SK-N-SH (cell line): ENCODE measurements at regions not wholly inside any gene's neighbourhood (a gene's known extent, or its start where the extent isn't known, plus 50 kb on each side); places are given as distances from the start of the nearest gene placed in this dataset.

ENCODE experiments used
- CTCF ChIA-PET: fragments of 300-600, 350-600 bp; formaldehyde crosslinking; extraction: SDS; loops from one replicate; lab custom pipeline; 2021; lab: Yijun Ruan, JAX
- POLR2A ChIA-PET: fragments of 350-600 bp; sonication (Branson Sonifier 250); formaldehyde crosslinking; extraction: SDS; loops from one replicate; lab custom pipeline; 2020; ENCODE audit warnings: antibody characterized with exemption, inconsistent platforms; lab: Yijun Ruan, JAX
- DNase-seq: peaks from one replicate; pipeline ENCODE4 v3.0.0; 2012
- H2AFZ ChIP-seq: fragments of 200-600 bp; sonication (generic); 2 replicates; pipeline ENCODE4 v1.8.1; 2016; ENCODE audit warnings: antibody characterized with exemption, mild to moderate bottlenecking, low read depth
- H3F3A ChIP-seq: fragments of 200-600 bp; sonication (generic); replicated peaks from 2 replicates; pipeline ENCODE3; 2016; ENCODE audit warnings: antibody characterized with exemption, mild to moderate bottlenecking; ENCODE audit not compliant: insufficient read depth
- H3K27ac ChIP-seq, 2 experiments: fragments of 200-500 bp in 1 of 2; fragments of 200-600 bp in 1 of 2; sonication (Bioruptor generic) in 1 of 2; sonication (generic), shearing (Covaris generic) in 1 of 2; 2 replicates each; pipeline versions ENCODE4 v1.5.1 to v1.6.1; 2014 to 2016; ENCODE audit warnings: low read depth in 2 of 2, inconsistent platforms in 1 of 2, low read length in 1 of 2, mild to moderate bottlenecking in 1 of 2, mixed read lengths in 1 of 2
- H3K27me3 ChIP-seq: fragments of 200-600 bp; sonication (generic), shearing (Covaris generic); 2 replicates; pipeline ENCODE4 v1.6.1; 2016; ENCODE audit warnings: mixed run types; ENCODE audit not compliant: insufficient read depth
- H3K36me3 ChIP-seq, 2 experiments: fragments of 200-500 bp in 1 of 2; fragments of 200-600 bp in 1 of 2; sonication (Bioruptor generic) in 1 of 2; sonication (generic) in 1 of 2; replicated peaks in 1 of 2; 2 replicates each; pipeline versions ENCODE3 to v1.5.1; 2014 to 2016; ENCODE audit warnings: low read length in 1 of 2, mild to moderate bottlenecking in 1 of 2; ENCODE audit not compliant: insufficient read depth in 2 of 2, control insufficient read depth in 1 of 2
- H3K4me1 ChIP-seq, 2 experiments: fragments of 200-500 bp in 1 of 2; fragments of 200-600 bp in 1 of 2; sonication (Bioruptor generic) in 1 of 2; sonication (generic), shearing (Covaris generic) in 1 of 2; 2 replicates each; pipeline versions ENCODE4 v1.5.1 to v1.6.1; 2014 to 2016; ENCODE audit warnings: low read depth in 1 of 2, low read length in 1 of 2, mixed run types in 1 of 2; ENCODE audit not compliant: insufficient read depth in 2 of 2, control insufficient read depth in 1 of 2
- H3K4me2 ChIP-seq: fragments of 200-600 bp; sonication (generic), shearing (Covaris generic); 2 replicates; pipeline ENCODE4 v1.6.1; 2017; ENCODE audit warnings: mixed run types
- H3K4me3 ChIP-seq, 2 experiments: fragments of 200-500 bp in 1 of 2; fragments of 200-600 bp in 1 of 2; sonication (Bioruptor generic) in 1 of 2; sonication (generic), shearing (Covaris generic) in 1 of 2; 2 replicates each; pipeline versions ENCODE4 v1.5.1 to v1.8.1; 2014 to 2016; ENCODE audit warnings: low read depth in 2 of 2, inconsistent platforms in 1 of 2, low read length in 1 of 2, mild to moderate bottlenecking in 1 of 2, mixed read lengths in 1 of 2, moderate library complexity in 1 of 2
- H3K79me2 ChIP-seq: fragments of 200-600 bp; sonication (generic); 2 replicates; pipeline ENCODE4 v1.8.1; 2017; ENCODE audit warnings: mild to moderate bottlenecking; ENCODE audit not compliant: insufficient read depth
- H3K9ac ChIP-seq: fragments of 200-600 bp; sonication (generic); 2 replicates; pipeline ENCODE4 v1.6.1; 2017; ENCODE audit warnings: mixed run types
- H3K9me2 ChIP-seq: fragments of 200-600 bp; sonication (generic); 2 replicates; pipeline ENCODE4 v1.6.1; 2017; ENCODE audit warnings: mixed run types
- H3K9me3 ChIP-seq: fragments of 200-600 bp; sonication (generic); 2 replicates; pipeline ENCODE4 v1.6.1; 2017; ENCODE audit warnings: mixed run types, mild to moderate bottlenecking, moderate library complexity
- H4K20me1 ChIP-seq: fragments of 200-600 bp; sonication (generic); 2 replicates; pipeline ENCODE4 v1.6.1; 2017; ENCODE audit warnings: mild to moderate bottlenecking, mixed run types; ENCODE audit not compliant: insufficient read depth
- EZH2phosphoT487 ChIP-seq: fragments of 200-600 bp; sonication (generic); IDR thresholded peaks from 2 replicates; pipeline ENCODE4 v1.6.1; 2017; ENCODE audit warnings: low read depth, mixed run types, mild to moderate bottlenecking, antibody characterized with exemption, moderate library complexity, borderline replicate concordance
- FOXJ3 ChIP-seq: sonication (generic); formaldehyde crosslinking; IDR thresholded peaks from 2 replicates; pipeline ENCODE4 v1.5.1; 2020; ENCODE audit warnings: mild to moderate bottlenecking, missing genetic modification reagents
- GATA2 ChIP-seq: sonication (generic); formaldehyde crosslinking; IDR thresholded peaks from 2 replicates; pipeline ENCODE4 v1.5.0; 2020; ENCODE audit warnings: mild to moderate bottlenecking, missing genetic modification reagents
- JUND ChIP-seq: IDR thresholded peaks from 2 replicates; pipeline ENCODE4 v1.4.0; 2012
- POLR2AphosphoS5 ChIP-seq: IDR thresholded peaks from 2 replicates; pipeline ENCODE4 v1.6.1; 2012; ENCODE audit warnings: low read depth, low read length
- REST ChIP-seq: IDR thresholded peaks from 2 replicates; pipeline ENCODE4 v1.6.1; 2012; ENCODE audit warnings: mild to moderate bottlenecking, low read depth, low read length, moderate library complexity
- SMC3 ChIP-seq: IDR thresholded peaks from 2 replicates; pipeline ENCODE4 v1.6.1; 2012; ENCODE audit warnings: low read depth, low read length, improper control_type of control experiment
- WGBS: methylation state at CpG from one replicate; pipeline ENCODE4 v1.1.6; 2017; ENCODE audit warnings: low lambda C conversion rate; 5-methylcytosine and 5-hydroxymethylcytosine counted together
- TF ChIP-seq, protein P1 (sequence below): fragments of 200-600 bp; sonication (generic); IDR thresholded peaks from 2 replicates; pipeline ENCODE4 v1.6.1; 2017; ENCODE audit warnings: antibody characterized with exemption, mild to moderate bottlenecking, moderate library complexity

- Histone ChIP-seq H3K9me2 (no peaks in the 10 kb centered on the region), H3K4me1 (peaks cover 0 to 6% of the 10 kb centered on the region in 2 experiments; a peak in 2 of 4 replicates), H3F3A (no peaks in the 10 kb centered on the region), H3K27me3 (no peaks in the 10 kb centered on the region), H3K4me2 (no peak overlapping the region), H2AFZ (no peak overlapping the region), H3K4me3 (no peak overlapping the region), H3K27ac (no peak overlapping the region), H3K79me2 (no peaks in the 10 kb centered on the region), H3K36me3 (no peaks in the 10 kb centered on the region), H4K20me1 (no peaks in the 10 kb centered on the region), H3K9me3 (no peaks in the 10 kb centered on the region), H3K9ac (no peak overlapping the region)
- POLR2A ChIA-PET: no interaction called here
- 2% methylated on average over 3 of the region's 3 CpGs for WGBS
- CTCF ChIA-PET: interaction anchor here (1.1 to 2.7 kb wide), 5 partner anchors 10 to 68 kb away, joined by 3 to 23 read pairs (median 9); no protein-coding TSS in a partner anchor
- DNase-seq: no peak
- TF ChIP-seq, protein P1, sequence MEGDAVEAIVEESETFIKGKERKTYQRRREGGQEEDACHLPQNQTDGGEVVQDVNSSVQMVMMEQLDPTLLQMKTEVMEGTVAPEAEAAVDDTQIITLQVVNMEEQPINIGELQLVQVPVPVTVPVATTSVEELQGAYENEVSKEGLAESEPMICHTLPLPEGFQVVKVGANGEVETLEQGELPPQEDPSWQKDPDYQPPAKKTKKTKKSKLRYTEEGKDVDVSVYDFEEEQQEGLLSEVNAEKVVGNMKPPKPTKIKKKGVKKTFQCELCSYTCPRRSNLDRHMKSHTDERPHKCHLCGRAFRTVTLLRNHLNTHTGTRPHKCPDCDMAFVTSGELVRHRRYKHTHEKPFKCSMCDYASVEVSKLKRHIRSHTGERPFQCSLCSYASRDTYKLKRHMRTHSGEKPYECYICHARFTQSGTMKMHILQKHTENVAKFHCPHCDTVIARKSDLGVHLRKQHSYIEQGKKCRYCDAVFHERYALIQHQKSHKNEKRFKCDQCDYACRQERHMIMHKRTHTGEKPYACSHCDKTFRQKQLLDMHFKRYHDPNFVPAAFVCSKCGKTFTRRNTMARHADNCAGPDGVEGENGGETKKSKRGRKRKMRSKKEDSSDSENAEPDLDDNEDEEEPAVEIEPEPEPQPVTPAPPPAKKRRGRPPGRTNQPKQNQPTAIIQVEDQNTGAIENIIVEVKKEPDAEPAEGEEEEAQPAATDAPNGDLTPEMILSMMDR: no peak
- TF ChIP-seq FOXJ3: no peak
- TF ChIP-seq REST: no peak
- TF ChIP-seq GATA2 (CRISPR knock-in tag): peak; percentile 57
- no peak for TF ChIP-seq JUND
- TF ChIP-seq SMC3: no peak
Observed at GRCh38 chr2:60627412-60627811, 74.0 kb upstream of the BCL11A start.

GRCh38 chr2:60628026-60628425 is 74.6 kb upstream of the BCL11A start:
- H3K79me2 ChIP-seq: no peaks in the 10 kb centered on the region
- DNase-seq: no peak
- H3K27me3 ChIP-seq: no peaks in the 10 kb centered on the region
- H3K9me2 ChIP-seq: no peaks in the 10 kb centered on the region
- ChIA-PET POLR2A (no interaction called here), CTCF (interaction anchor here (1.1 to 2.7 kb wide), 7 partner anchors 9 to 68 kb away, joined by 3 to 23 read pairs (median 6); no protein-coding TSS in a partner anchor)
- H3K4me3 ChIP-seq: no peak overlapping the region
- H3K9me3 ChIP-seq: no peaks in the 10 kb centered on the region
- no peak overlapping the region for H3K9ac ChIP-seq
- H3K27ac ChIP-seq: no peak overlapping the region
- no peaks in the 10 kb centered on the region for H3F3A ChIP-seq
- WGBS: 16% methylated on average over 4 of the region's 4 CpGs
- H4K20me1 ChIP-seq: no peaks in the 10 kb centered on the region
- no peak overlapping the region for H3K4me2 ChIP-seq
- peaks cover 0 to 6% of the 10 kb centered on the region in 2 experiments; a peak in 2 of 4 replicates for H3K4me1 ChIP-seq
- no peak overlapping the region for H2AFZ ChIP-seq
- TF ChIP-seq POLR2AphosphoS5: no peak
- no peak for TF ChIP-seq EZH2phosphoT487
- TF ChIP-seq, all 33 proteins: peak for 0
- H3K36me3 ChIP-seq: no peaks in the 10 kb centered on the region
